ENCODE measurements at regions not wholly inside any gene's neighbourhood (a gene's known extent, or its start where the extent isn't known, plus 50 kb on each side); places are given as distances from the start of the nearest gene placed in this dataset.

DNA sequence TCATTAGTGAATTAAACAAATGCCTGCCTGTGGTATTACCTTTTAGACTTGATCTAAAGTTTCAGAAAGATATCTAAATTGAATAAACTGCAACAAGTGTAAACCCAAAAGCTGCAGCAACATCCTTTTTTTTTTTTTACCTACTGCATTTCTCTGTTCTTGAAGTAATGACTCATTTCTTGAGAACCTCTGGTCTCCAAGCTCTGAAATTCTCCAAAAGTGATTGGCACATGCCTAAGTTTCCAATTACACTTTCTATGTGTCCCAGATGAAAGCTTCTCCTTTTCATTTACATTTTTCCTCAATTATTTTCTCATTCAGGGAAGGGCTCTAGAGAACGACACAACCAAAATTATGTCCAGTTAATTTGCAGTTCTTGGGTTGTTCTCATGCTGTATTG, 435.2 kb upstream of the DCN start:
- no peak overlapping the region for H3K4me3 Mint-ChIP-seq
- H3K4me1 Mint-ChIP-seq (ENCODE audit: low read depth) = peaks cover 8% of the 10 kb centered on the region
- H3K9me3 Mint-ChIP-seq = no peaks in the 10 kb centered on the region
- no peak overlapping the region for H3K27ac Mint-ChIP-seq
- DNase-seq (no peak), ATAC-seq (replicated peaks in 1 of 2) (no peak)
- no peaks in the 10 kb centered on the region for H3K27me3 Mint-ChIP-seq (ENCODE audit: low read depth)
- no peaks in the 10 kb centered on the region for H3K36me3 Mint-ChIP-seq (ENCODE audit: insufficient read depth in 2 of 2)

DNA sequence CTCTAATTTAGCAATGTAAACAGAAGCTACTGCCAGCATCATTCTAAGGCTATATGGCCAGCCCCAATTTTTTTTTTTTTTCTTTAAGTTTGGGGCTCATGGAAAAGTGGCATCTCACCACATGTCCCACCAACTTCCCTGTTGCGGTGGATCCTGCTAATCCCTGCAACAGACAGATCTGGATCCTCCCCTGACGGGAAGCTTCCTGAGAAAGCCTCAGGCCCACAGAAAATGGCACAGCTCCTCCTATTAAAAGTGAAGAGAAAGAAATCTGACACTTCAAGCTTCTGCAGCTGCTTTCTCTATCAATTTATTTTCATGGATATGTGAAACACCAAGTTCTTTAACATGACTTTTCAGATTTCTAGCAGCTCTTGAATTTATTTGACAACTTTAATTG, 433.8 kb upstream of the DCN start:
- no peak for DNase-seq
- no peaks in the 10 kb centered on the region for H3K27me3 Mint-ChIP-seq (ENCODE audit: low read depth)
- peaks cover 8% of the 10 kb centered on the region for H3K4me1 Mint-ChIP-seq (ENCODE audit: low read depth)
- H3K27ac Mint-ChIP-seq = no peak overlapping the region
- no peak overlapping the region for H3K4me3 Mint-ChIP-seq
- ATAC-seq (replicated peaks in 1 of 2) = no peak
- no peaks in the 10 kb centered on the region for H3K36me3 Mint-ChIP-seq (ENCODE audit: insufficient read depth in 2 of 2)
- no peaks in the 10 kb centered on the region for H3K9me3 Mint-ChIP-seq

DNA sequence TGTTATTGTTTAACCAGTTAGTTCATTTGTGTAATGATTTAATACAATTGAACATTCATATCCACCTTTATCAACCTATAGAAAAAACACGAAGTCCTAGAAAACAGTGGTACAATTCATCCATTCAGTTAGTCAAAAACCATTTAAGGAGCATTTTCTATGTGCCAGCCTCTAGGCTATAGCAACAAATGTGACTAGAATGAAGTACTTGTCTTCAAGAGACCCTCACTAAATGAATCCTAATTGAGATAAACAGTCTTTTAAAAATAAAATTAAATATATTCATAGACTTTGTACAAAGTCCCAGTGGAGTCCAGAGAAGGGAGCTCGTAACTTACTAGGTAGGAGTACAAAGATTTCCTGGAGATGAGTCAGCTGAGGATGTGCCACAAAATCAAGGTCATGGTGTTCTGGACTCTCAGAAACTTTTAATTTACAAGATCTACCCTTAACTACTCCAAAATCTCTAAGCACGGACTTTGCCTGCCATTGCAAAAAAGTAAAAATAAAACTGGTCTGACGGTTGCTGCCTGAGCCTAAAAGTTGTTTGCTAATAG, 430.7 kb upstream of the DCN start:
- Mint-ChIP-seq H3K27ac (no peak overlapping the region), H3K27me3 (ENCODE audit: low read depth) (no peaks in the 10 kb centered on the region), H3K4me1 (ENCODE audit: low read depth) (peaks cover 18% of the 10 kb centered on the region), H3K4me3 (no peak overlapping the region), H3K36me3 (ENCODE audit: insufficient read depth in 2 of 2) (no peaks in the 10 kb centered on the region), H3K9me3 (no peaks in the 10 kb centered on the region)
- DNase-seq (no peak), ATAC-seq (replicated peaks in 1 of 2) (no peak)

DNA sequence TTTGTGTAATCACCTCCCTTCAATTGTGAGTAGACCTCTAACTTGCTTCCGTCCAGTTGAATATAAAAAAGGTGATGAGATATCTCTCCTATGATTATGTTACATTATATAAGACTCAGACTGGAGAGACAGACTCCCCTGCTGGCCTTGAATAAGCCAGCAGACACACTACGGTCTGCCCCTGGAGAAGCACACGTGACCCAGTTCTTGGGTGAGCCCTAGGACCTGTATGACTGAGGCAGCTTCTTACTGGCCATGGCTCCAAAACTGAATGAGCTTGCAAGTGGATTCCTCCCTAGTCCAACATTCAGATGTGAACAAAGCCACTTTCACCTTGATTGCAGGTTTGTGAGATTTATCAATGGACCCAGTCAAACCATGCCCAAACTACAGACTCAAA, 427.9 kb upstream of the DCN start:
- Mint-ChIP-seq H3K4me3 (no peak overlapping the region), H3K9me3 (no peaks in the 10 kb centered on the region), H3K27me3 (ENCODE audit: low read depth) (no peaks in the 10 kb centered on the region), H3K27ac (no peak overlapping the region), H3K4me1 (ENCODE audit: low read depth) (peaks cover 10% of the 10 kb centered on the region), H3K36me3 (ENCODE audit: insufficient read depth in 2 of 2) (no peaks in the 10 kb centered on the region)
- DNase-seq (no peak), ATAC-seq (replicated peaks in 1 of 2) (no peak)

DNA sequence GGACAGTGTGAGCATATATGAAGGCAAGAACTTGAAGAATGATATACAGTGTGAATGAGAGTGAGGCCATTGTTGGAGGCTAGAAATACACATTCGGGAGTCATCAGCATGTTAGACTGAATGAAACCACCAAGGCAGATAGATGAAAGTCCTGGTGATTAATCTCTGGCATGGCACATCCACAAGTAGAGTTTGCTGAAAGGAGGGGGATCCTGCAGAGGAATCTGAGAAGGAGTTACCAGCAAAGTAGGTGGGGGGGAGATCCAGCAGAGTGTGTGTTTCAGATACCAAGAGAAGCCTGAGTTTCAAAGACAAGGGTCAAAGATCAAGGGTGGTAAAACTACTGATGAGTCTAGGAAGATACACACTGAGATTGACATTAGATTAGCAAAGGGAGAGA, 426.7 kb upstream of the DCN start:
- no peak for DNase-seq
- ATAC-seq (replicated peaks in 1 of 2) = peak in 1 of 2 donors; percentile 28
- Mint-ChIP-seq H3K4me3 (no peak overlapping the region), H3K36me3 (ENCODE audit: insufficient read depth in 2 of 2) (no peaks in the 10 kb centered on the region), H3K9me3 (no peaks in the 10 kb centered on the region), H3K27me3 (ENCODE audit: low read depth) (no peaks in the 10 kb centered on the region), H3K27ac (no peak overlapping the region), H3K4me1 (ENCODE audit: low read depth) (peaks cover 10% of the 10 kb centered on the region)

DNA sequence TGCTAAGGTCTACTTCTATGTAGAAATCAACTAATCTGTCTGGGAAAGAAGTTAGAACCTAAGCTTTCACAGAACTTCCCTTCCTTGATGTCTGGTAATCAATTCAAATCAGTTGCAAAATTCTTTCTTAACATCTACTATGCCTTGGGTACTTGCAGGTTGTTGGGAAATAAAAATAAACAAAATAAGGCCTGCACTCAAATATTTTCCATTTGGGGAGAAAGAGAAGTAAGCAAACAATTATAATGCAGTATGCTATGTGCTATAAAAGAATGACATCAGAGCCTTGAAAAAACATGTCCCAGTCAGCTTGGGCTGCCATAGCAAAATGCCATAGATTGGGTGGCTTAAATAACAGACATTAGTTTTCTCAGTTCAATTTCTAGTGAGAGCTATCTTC, 425.9 kb upstream of the DCN start:
- Mint-ChIP-seq H3K9me3 (no peaks in the 10 kb centered on the region), H3K27me3 (ENCODE audit: low read depth) (no peaks in the 10 kb centered on the region), H3K36me3 (ENCODE audit: insufficient read depth in 2 of 2) (no peaks in the 10 kb centered on the region), H3K4me3 (no peak overlapping the region), H3K27ac (no peak overlapping the region), H3K4me1 (ENCODE audit: low read depth) (peaks cover 10% of the 10 kb centered on the region)
- DNase-seq = no peak
- no peak for ATAC-seq (replicated peaks in 1 of 2)

DNA sequence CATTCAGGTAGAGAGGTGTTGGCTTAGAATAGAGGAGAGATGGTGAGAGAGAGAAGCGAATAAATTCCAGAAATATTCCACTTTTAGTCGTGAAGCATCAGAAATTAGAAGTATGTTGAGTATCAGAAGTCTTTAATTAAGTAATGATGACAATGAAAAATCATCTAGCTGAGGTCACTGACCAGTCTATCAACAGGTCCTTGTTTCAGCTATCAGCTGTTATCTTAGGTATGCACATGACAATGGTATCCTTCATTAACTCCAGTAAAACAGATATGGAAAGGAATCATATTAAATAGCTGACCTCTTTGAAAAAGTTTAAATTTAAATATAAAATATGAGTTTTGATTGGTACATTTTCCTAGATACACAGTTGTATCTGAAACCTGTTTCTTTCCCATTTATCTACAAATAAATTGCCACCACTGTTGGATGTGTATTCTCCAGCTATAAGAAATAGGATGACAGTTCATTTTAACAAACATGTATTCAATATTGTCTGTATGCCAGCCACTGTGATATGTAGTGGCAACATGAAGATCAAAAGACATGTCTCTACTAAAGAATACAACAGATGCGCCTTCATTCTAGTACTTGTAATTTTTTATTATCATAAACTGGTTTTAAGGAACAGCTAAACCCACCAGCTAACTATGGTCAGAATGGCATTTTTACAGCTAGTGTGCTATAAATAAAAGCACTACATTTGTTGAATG, 424.2 kb upstream of the DCN start:
- Mint-ChIP-seq H3K27ac (no peak overlapping the region), H3K4me3 (no peak overlapping the region), H3K36me3 (ENCODE audit: insufficient read depth in 2 of 2) (no peaks in the 10 kb centered on the region), H3K4me1 (ENCODE audit: low read depth) (peaks cover 10% of the 10 kb centered on the region), H3K9me3 (no peaks in the 10 kb centered on the region), H3K27me3 (ENCODE audit: low read depth) (no peaks in the 10 kb centered on the region)
- DNase-seq (no peak), ATAC-seq (replicated peaks in 1 of 2) (no peak)

DNA sequence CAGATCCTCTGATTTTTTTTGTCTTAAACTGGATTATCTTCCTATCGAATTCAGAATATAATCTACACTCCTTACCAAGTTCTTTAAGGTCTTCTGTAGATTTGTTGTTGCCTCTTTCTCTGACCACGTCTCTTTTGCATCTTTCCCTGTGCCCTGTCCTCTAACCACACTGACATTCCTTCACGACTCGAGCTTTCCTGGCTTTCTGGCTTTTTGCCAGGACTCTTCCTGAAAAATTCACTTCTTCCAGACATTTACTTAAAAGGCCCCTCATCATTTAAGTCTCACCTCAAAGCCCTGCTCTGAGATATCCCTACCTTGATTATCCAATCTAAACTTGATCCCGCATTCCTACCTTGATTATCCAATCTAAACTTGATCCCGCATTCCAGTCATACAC, 422.3 kb upstream of the DCN start:
- Mint-ChIP-seq H3K36me3 (ENCODE audit: insufficient read depth in 2 of 2) (peaks cover 0 to 3% of the 10 kb centered on the region in 2 donors), H3K27ac (no peak overlapping the region), H3K4me3 (no peak overlapping the region), H3K9me3 (peaks cover 2% of the 10 kb centered on the region in 2 donors), H3K4me1 (ENCODE audit: low read depth) (peaks cover 10% of the 10 kb centered on the region), H3K27me3 (ENCODE audit: low read depth) (no peaks in the 10 kb centered on the region)
- ATAC-seq (replicated peaks in 1 of 2) = no peak
- no peak for DNase-seq

DNA sequence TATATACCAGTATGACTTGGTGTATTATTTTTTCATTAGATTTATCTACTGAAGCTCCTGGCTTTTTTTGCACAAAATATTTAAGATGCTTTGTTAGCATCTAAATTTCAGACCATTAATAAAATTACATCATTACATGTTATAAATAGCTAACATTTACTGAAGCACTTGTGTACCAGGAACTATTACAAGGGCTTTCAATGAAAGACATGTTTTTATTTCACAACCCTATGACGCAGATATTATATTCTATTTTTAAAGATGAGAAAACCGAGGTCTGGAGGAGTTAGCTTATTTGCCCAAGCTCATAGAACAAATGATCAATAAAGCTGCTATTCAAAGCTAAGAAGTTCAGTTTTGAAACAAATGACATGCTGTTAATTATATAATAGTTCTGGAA, 420.4 kb upstream of the DCN start:
- no peak for DNase-seq
- Mint-ChIP-seq H3K4me3 (no peak overlapping the region), H3K27me3 (ENCODE audit: low read depth) (no peaks in the 10 kb centered on the region), H3K36me3 (ENCODE audit: insufficient read depth in 2 of 2) (peaks cover 0 to 3% of the 10 kb centered on the region in 2 donors), H3K9me3 (peaks cover 2 to 6% of the 10 kb centered on the region in 2 donors), H3K27ac (no peak overlapping the region), H3K4me1 (ENCODE audit: low read depth) (no peaks in the 10 kb centered on the region)
- no peak for ATAC-seq (replicated peaks in 1 of 2)

DNA sequence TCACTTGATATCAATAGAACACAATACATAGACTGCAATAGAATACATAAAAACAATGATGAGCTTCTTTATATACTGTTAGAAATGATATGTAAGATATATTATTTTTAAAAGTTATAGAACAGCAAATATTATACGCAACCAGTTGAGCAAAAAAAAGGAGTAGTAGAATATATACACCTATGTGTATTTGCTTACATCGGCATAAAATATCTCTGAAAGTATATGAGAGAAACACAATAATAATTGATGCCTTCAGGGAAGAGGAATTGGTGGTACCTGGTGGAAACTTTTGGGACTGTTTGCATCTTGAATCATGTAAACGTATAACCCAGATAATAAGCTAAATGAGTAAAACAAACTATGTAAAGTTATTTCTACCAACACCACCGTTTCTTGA, 418.4 kb upstream of the DCN start:
- Mint-ChIP-seq H3K27me3 (ENCODE audit: low read depth) (no peaks in the 10 kb centered on the region), H3K4me3 (no peak overlapping the region), H3K4me1 (ENCODE audit: low read depth) (no peaks in the 10 kb centered on the region), H3K27ac (no peak overlapping the region), H3K36me3 (ENCODE audit: insufficient read depth in 2 of 2) (peaks cover 0 to 3% of the 10 kb centered on the region in 2 donors), H3K9me3 (peaks cover 2 to 6% of the 10 kb centered on the region in 2 donors)
- ATAC-seq (replicated peaks in 1 of 2) (no peak), DNase-seq (no peak)

DNA sequence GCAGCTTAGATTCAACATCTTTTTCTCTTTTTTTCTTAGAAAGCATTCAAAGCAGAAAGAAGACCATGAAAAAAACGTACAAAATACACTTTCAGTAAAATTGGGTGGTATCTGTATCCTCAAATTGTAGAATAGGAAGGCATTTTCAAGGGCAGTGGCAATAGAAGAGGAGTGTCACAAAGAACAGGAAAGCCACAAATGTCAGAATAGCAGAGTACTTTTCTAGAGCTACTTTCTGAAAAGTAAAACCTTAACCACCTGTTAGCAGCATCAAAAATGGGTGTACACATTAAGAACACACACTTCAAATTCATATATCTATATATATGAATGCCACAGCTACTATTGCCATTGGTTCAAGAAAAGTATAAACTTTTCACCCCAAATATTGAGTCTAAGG, 412.1 kb upstream of the DCN start:
- DNase-seq (no peak), ATAC-seq (replicated peaks in 1 of 2) (no peak)
- Mint-ChIP-seq H3K4me1 (ENCODE audit: low read depth) (peaks cover 6% of the 10 kb centered on the region), H3K27ac (no peak overlapping the region), H3K9me3 (peaks cover 0 to 4% of the 10 kb centered on the region in 2 donors), H3K27me3 (ENCODE audit: low read depth) (no peaks in the 10 kb centered on the region), H3K36me3 (ENCODE audit: insufficient read depth in 2 of 2) (no peaks in the 10 kb centered on the region), H3K4me3 (no peak overlapping the region)

DNA sequence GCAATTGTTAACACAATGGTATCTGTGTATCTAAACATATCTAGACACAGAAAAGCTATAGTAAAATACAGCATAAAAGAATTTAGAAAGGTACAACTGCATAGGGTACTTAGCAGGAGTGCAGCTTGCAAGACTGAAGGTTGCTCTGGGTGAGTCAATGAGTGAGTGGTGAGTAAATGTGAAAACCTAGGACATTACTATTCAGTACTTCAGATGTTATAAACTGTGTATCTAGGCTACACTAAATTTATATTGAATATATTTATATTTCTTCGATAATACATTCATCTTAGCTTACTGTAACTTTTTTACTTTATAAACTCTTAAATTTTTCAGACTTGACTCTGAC, 409.0 kb upstream of the DCN start:
- peaks cover 6% of the 10 kb centered on the region for H3K4me1 Mint-ChIP-seq (ENCODE audit: low read depth)

DNA sequence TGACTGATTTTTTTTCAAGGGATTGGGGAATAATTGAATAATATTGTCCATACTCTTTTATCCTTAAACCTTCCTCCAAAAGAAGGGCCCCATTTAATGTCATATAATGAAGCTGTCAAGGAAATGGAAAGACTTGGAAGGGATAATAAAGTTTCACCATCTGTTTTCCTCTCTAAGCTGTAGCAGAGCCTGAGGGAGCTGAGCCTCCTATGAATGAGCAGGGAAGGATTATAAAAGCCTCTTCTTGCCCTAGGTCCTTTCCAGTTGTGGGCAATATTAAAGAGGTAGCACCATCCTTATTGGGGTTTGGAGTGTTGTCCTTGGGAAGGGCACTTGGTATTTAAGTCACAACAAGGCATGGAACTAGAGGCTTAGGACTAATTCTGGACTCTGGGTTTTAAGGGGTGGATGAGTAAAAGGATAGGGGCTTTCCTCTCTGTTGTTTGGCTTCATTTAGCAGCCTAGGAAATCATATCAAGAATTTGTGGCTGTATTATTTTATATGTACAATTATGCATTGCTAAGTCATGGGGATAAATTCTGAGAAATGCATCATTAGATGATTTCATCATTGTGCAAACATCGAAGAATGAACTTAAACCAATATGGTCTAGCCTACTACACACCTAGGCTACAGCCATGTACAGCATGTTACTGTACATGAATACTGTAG, 408.5 kb upstream of the DCN start:
- DNase-seq = no peak
- no peaks in the 10 kb centered on the region for H3K36me3 Mint-ChIP-seq (ENCODE audit: insufficient read depth in 2 of 2)
- no peak overlapping the region for H3K27ac Mint-ChIP-seq
- no peak overlapping the region for H3K4me3 Mint-ChIP-seq
- H3K9me3 Mint-ChIP-seq = no peaks in the 10 kb centered on the region
- no peaks in the 10 kb centered on the region for H3K27me3 Mint-ChIP-seq (ENCODE audit: low read depth)
- H3K4me1 Mint-ChIP-seq (ENCODE audit: low read depth) = peaks cover 6% of the 10 kb centered on the region
- peak; percentile 43 to 62 for ATAC-seq (replicated peaks in 1 of 2)

More for the DNA sequence above, 409.0 kb upstream of the DCN start:
- H3K27ac Mint-ChIP-seq = no peak overlapping the region
- no peaks in the 10 kb centered on the region for H3K9me3 Mint-ChIP-seq
- no peak for DNase-seq
- peak; percentile 72 to 81 for ATAC-seq (replicated peaks in 1 of 2)
- no peak overlapping the region for H3K4me3 Mint-ChIP-seq
- H3K27me3 Mint-ChIP-seq (ENCODE audit: low read depth) = no peaks in the 10 kb centered on the region
- H3K36me3 Mint-ChIP-seq (ENCODE audit: insufficient read depth in 2 of 2) = no peaks in the 10 kb centered on the region

All from activated T-cell treated with anti-CD3 and anti-CD28 coated beads, Interleukin-2, amount 50 U/mL, for 72 hours (primary cell).